Loucy (cell line): ENCODE measurements at regions not wholly inside any gene's neighbourhood (a gene's known extent, or its start where the extent isn't known, plus 50 kb on each side); places are given as distances from the start of the nearest gene placed in this dataset.

Source experiments
- H2AFZ ChIP-seq: fragments of 200-600 bp; sonication (generic); 2 replicates; pipeline ENCODE4 v1.6.0; 2016; ENCODE audit warnings: antibody characterized with exemption, mild to moderate bottlenecking, low read length, moderate library complexity
- H3F3A ChIP-seq: fragments of 200-600 bp; 2 replicates; pipeline ENCODE4 v1.6.0; 2016; ENCODE audit warnings: antibody characterized with exemption, low read depth, mild to moderate bottlenecking
- H3K27me3 ChIP-seq: fragments of 200-600 bp; sonication (generic); 2 replicates; pipeline ENCODE4 v1.6.1; 2014; ENCODE audit warnings: low read length, mild to moderate bottlenecking; ENCODE audit not compliant: insufficient read depth, poor library complexity, severe bottlenecking
- H3K36me3 ChIP-seq: fragments of 200-600 bp; sonication (generic); 2 replicates; pipeline ENCODE4 v1.6.1; 2016; ENCODE audit warnings: low read length; ENCODE audit not compliant: insufficient read depth
- H3K4me1 ChIP-seq: fragments of 200-600 bp; sonication (generic); 2 replicates; pipeline ENCODE4 v1.5.1; 2014; ENCODE audit warnings: low read length, mild to moderate bottlenecking; ENCODE audit not compliant: insufficient read depth, poor library complexity, severe bottlenecking
- H3K4me2 ChIP-seq: fragments of 200-600 bp; sonication (generic); 2 replicates; pipeline ENCODE4 v1.6.0; 2014; ENCODE audit warnings: antibody characterized with exemption, low read length, low read depth, mild to moderate bottlenecking; ENCODE audit not compliant: poor library complexity, severe bottlenecking
- H3K4me3 ChIP-seq: fragments of 200-600 bp; sonication (generic); 2 replicates; pipeline ENCODE4 v1.5.1; 2014; ENCODE audit warnings: low read length, mild to moderate bottlenecking, mixed read lengths; ENCODE audit not compliant: poor library complexity, severe bottlenecking
- H3K79me2 ChIP-seq: fragments of 200-600 bp; sonication (generic); 2 replicates; pipeline ENCODE4 v1.6.1; 2014; ENCODE audit warnings: low read length; ENCODE audit not compliant: insufficient read depth
- H3K9ac ChIP-seq: fragments of 200-600 bp; sonication (generic); 2 replicates; pipeline ENCODE4 v1.6.0; 2014; ENCODE audit warnings: mild to moderate bottlenecking, low read depth, low read length, moderate library complexity; ENCODE audit not compliant: poor library complexity, severe bottlenecking
- H3K9me2 ChIP-seq: fragments of 200-600 bp; sonication (generic); replicated peaks from 2 replicates; pipeline ENCODE4 v1.6.1; 2016; ENCODE audit warnings: low read depth, low read length, mixed read lengths
- H3K9me3 ChIP-seq: fragments of 200-600 bp; sonication (generic); 2 replicates; pipeline ENCODE4 v1.6.1; 2014; ENCODE audit warnings: mild to moderate bottlenecking, antibody characterized with exemption, low read length, low read depth; ENCODE audit not compliant: insufficient read depth
- H4K20me1 ChIP-seq: fragments of 200-600 bp; sonication (generic); 2 replicates; pipeline ENCODE4 v1.6.0; 2014; ENCODE audit warnings: antibody characterized with exemption, low read length, mild to moderate bottlenecking; ENCODE audit not compliant: insufficient read depth, poor library complexity, severe bottlenecking
- CTCF ChIP-seq: fragments of 200-600 bp; sonication (generic); conservative IDR thresholded peaks from 2 replicates; pipeline ENCODE4 v1.5.1; 2014; ENCODE audit warnings: mild to moderate bottlenecking, antibody characterized with exemption, low read length
- EZH2phosphoT487 ChIP-seq: fragments of 200-600 bp; IDR thresholded peaks from 2 replicates; pipeline ENCODE4 v1.6.1; 2018; ENCODE audit warnings: antibody characterized with exemption, mild to moderate bottlenecking, moderate library complexity, borderline replicate concordance

- Histone ChIP-seq H3K4me2 (no peak overlapping the region), H3K36me3 (no peaks in the 10 kb centered on the region), H3K4me3 (no peak overlapping the region), H3K9me3 (no peaks in the 10 kb centered on the region), H2AFZ (no peak overlapping the region), H3K9me2 (no peaks in the 10 kb centered on the region), H3F3A (no peaks in the 10 kb centered on the region), H3K27me3 (no peaks in the 10 kb centered on the region), H3K4me1 (no peaks in the 10 kb centered on the region), H4K20me1 (no peaks in the 10 kb centered on the region), H3K9ac (no peak overlapping the region), H3K79me2 (no peaks in the 10 kb centered on the region)
- TF ChIP-seq EZH2phosphoT487 (no peak), CTCF (no peak)
Observed at GRCh38 chr16:62652441-62653120, 616.3 kb upstream of the CDH8 start.

GRCh38 chr16:62648256-62648655 is 612.0 kb upstream of the CDH8 start:
- Histone ChIP-seq H3K9me3 (0 out of 2 replicates have a peak, but pooled peaks cover 9% of the 10 kb centered on the region), H3K9ac (no peak overlapping the region), H3K79me2 (no peaks in the 10 kb centered on the region), H2AFZ (no peak overlapping the region), H3F3A (no peaks in the 10 kb centered on the region), H3K4me3 (no peak overlapping the region), H3K36me3 (no peaks in the 10 kb centered on the region), H3K4me2 (no peak overlapping the region), H4K20me1 (no peaks in the 10 kb centered on the region), H3K4me1 (no peaks in the 10 kb centered on the region), H3K9me2 (no peaks in the 10 kb centered on the region), H3K27me3 (no peaks in the 10 kb centered on the region)
- TF ChIP-seq EZH2phosphoT487 (no peak), CTCF (no peak)

GRCh38 chr16:62644030-62644812 is 608.0 kb upstream of the CDH8 start:
- Histone ChIP-seq H3K9me3 (peaks cover 9% of the 10 kb centered on the region; the same call in 1 of the 2 replicates), H3K4me1 (no peaks in the 10 kb centered on the region), H3K9me2 (no peaks in the 10 kb centered on the region), H3K27me3 (no peaks in the 10 kb centered on the region), H3F3A (no peaks in the 10 kb centered on the region), H3K4me3 (no peak overlapping the region), H2AFZ (no peak overlapping the region), H4K20me1 (no peaks in the 10 kb centered on the region), H3K36me3 (no peaks in the 10 kb centered on the region), H3K9ac (no peak overlapping the region), H3K4me2 (no peak overlapping the region), H3K79me2 (no peaks in the 10 kb centered on the region)
- no peak for TF ChIP-seq CTCF
- no peak for TF ChIP-seq EZH2phosphoT487
